Cardiac muscle cell (in vitro differentiated cells and primary cell): ENCODE measurements at regions not wholly inside any gene's neighbourhood (a gene's known extent, or its start where the extent isn't known, plus 50 kb on each side); places are given as distances from the start of the nearest gene placed in this dataset.
A peak's percentile ranks its signal among the peaks of the same experiment; 100 is the strongest.

ENCODE experiments used
- DNase-seq, 2 donors: peaks; one replicate each; pipeline versions ENCODE4 v3.0.0 to v3.0.0-alpha.2; 2010 to 2017; ENCODE audit warnings: low read depth in 1 of 2, low spot score in 1 of 2
- H3K27ac ChIP-seq: fragments of 200-600 bp; sonication (generic); 2 replicates; pipeline ENCODE4 v1.5.1; 2016
- H3K27me3 ChIP-seq: fragments of 200-600 bp; sonication (generic); 2 replicates; pipeline ENCODE4 v1.6.0; 2016; ENCODE audit warnings: control low read depth
- H3K36me3 ChIP-seq: fragments of 200-600 bp; sonication (generic); 2 replicates; pipeline ENCODE4 v1.5.1; 2016; ENCODE audit warnings: control low read depth
- H3K4me1 ChIP-seq: fragments of 200-600 bp; sonication (generic); 2 replicates; pipeline ENCODE4 v1.8.1; 2017; ENCODE audit warnings: low read depth, mild to moderate bottlenecking, mixed run types
- H3K4me3 ChIP-seq: fragments of 200-600 bp; sonication (generic); 2 replicates; pipeline ENCODE4 v1.5.1; 2016; ENCODE audit warnings: mild to moderate bottlenecking
- H3K9me3 ChIP-seq: fragments of 200-600 bp; sonication (generic); 2 replicates; pipeline ENCODE4 v1.5.1; 2017; ENCODE audit warnings: low read depth, mild to moderate bottlenecking, control low read depth
- CTCF ChIP-seq: IDR thresholded peaks from 2 replicates; pipeline ENCODE4 v1.5.1; 2012; ENCODE audit warnings: low read depth, mild to moderate bottlenecking, low read length

- H3K27me3 ChIP-seq: no peaks in the 10 kb centered on the region
- TF ChIP-seq CTCF: no peak
- DNase-seq: no peak
- H3K4me1 ChIP-seq: peaks cover 30% of the 10 kb centered on the region
- H3K9me3 ChIP-seq: no peaks in the 10 kb centered on the region
- H3K36me3 ChIP-seq: no peaks in the 10 kb centered on the region
- H3K27ac ChIP-seq: peak overlapping the region; percentile 83
- H3K4me3 ChIP-seq: no peak overlapping the region
These were observed 203.8 kb upstream of the MTPN start for GRCh38 chr7:136180984-136181383.

GRCh38 chr7:136179851-136180721, 202.9 kb upstream of the MTPN start:
- DNase-seq: peak in 1 of 2 donors; percentile 27
- no peaks in the 10 kb centered on the region for H3K27me3 ChIP-seq
- no peaks in the 10 kb centered on the region for H3K9me3 ChIP-seq
- H3K4me1 ChIP-seq: peaks cover 30% of the 10 kb centered on the region
- H3K36me3 ChIP-seq: no peaks in the 10 kb centered on the region
- TF ChIP-seq CTCF: no peak
- no peak overlapping the region for H3K4me3 ChIP-seq
- H3K27ac ChIP-seq: peak overlapping the region; percentile 83

GRCh38 chr7:136179154-136179553, 202.0 kb upstream of the MTPN start:
- peaks cover 30% of the 10 kb centered on the region for H3K4me1 ChIP-seq
- peak overlapping the region; percentile 83 for H3K27ac ChIP-seq
- no peak for DNase-seq
- H3K36me3 ChIP-seq: no peaks in the 10 kb centered on the region
- no peaks in the 10 kb centered on the region for H3K27me3 ChIP-seq
- no peak for TF ChIP-seq CTCF
- no peak overlapping the region for H3K4me3 ChIP-seq
- no peaks in the 10 kb centered on the region for H3K9me3 ChIP-seq

GRCh38 chr7:136174477-136175125, 197.4 kb upstream of the MTPN start:
- no peak overlapping the region for H3K4me3 ChIP-seq
- DNase-seq: no peak
- no peaks in the 10 kb centered on the region for H3K9me3 ChIP-seq
- H3K27me3 ChIP-seq: no peaks in the 10 kb centered on the region
- no peak overlapping the region for H3K27ac ChIP-seq
- no peaks in the 10 kb centered on the region for H3K36me3 ChIP-seq
- H3K4me1 ChIP-seq: peaks cover 16% of the 10 kb centered on the region
- no peak for TF ChIP-seq CTCF

GRCh38 chr7:136173874-136174273, 196.7 kb upstream of the MTPN start:
- Histone ChIP-seq H3K9me3 (no peaks in the 10 kb centered on the region), H3K27me3 (no peaks in the 10 kb centered on the region), H3K36me3 (no peaks in the 10 kb centered on the region), H3K4me3 (no peak overlapping the region), H3K4me1 (peaks cover 16% of the 10 kb centered on the region), H3K27ac (no peak overlapping the region)
- TF ChIP-seq CTCF: no peak
- DNase-seq: no peak
